ENCODE measurements at regions not wholly inside any gene's neighbourhood (a gene's known extent, or its start where the extent isn't known, plus 50 kb on each side); places are given as distances from the start of the nearest gene placed in this dataset.

DNA sequence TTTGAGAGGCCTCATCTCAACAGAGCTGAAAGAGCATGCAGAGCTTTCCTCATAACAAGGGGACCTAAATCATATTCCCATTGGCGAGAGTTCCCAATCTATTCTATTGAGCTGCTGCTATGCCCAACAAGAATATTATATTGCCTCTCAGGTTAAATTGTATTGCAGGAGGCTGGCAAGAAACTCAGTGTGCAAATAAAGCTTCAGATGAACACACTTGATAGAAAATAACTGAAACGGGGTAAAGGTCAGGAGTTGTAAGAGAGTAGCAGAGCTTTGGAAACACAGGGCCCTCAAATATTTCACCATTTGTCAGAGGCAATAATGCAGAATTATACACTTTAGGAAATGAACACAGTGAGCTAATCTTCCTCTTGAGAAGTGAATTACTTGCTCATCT is 364.3 kb upstream of the SPTLC3 start:
- TF ChIP-seq, protein P1, sequence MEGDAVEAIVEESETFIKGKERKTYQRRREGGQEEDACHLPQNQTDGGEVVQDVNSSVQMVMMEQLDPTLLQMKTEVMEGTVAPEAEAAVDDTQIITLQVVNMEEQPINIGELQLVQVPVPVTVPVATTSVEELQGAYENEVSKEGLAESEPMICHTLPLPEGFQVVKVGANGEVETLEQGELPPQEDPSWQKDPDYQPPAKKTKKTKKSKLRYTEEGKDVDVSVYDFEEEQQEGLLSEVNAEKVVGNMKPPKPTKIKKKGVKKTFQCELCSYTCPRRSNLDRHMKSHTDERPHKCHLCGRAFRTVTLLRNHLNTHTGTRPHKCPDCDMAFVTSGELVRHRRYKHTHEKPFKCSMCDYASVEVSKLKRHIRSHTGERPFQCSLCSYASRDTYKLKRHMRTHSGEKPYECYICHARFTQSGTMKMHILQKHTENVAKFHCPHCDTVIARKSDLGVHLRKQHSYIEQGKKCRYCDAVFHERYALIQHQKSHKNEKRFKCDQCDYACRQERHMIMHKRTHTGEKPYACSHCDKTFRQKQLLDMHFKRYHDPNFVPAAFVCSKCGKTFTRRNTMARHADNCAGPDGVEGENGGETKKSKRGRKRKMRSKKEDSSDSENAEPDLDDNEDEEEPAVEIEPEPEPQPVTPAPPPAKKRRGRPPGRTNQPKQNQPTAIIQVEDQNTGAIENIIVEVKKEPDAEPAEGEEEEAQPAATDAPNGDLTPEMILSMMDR (IDR thresholded peaks at IDR 0.05) = no peak
- no peak for TF ChIP-seq POLR2A (IDR thresholded peaks at IDR 0.05)

All from body of pancreas (tissue), 4 donors.